GM12864 (cell line): ENCODE measurements at regions not wholly inside any gene's neighbourhood (a gene's known extent, or its start where the extent isn't known, plus 50 kb on each side); places are given as distances from the start of the nearest gene placed in this dataset.

Experiments
- DNase-seq: peaks from one replicate; pipeline ENCODE4 v3.0.0-alpha.2; 2011; ENCODE audit warnings: low read depth
- H3K4me3 ChIP-seq: 2 replicates; pipeline ENCODE4 v1.5.1; 2011; ENCODE audit warnings: mild to moderate bottlenecking, low read depth, low read length, control low read depth
- CTCF ChIP-seq: IDR thresholded peaks from 2 replicates; pipeline ENCODE4 v1.5.1; 2011; ENCODE audit warnings: low read depth, mild to moderate bottlenecking, moderate library complexity, low read length, control low read depth, inconsistent platforms; ENCODE audit errors: missing control alignments

DNA sequence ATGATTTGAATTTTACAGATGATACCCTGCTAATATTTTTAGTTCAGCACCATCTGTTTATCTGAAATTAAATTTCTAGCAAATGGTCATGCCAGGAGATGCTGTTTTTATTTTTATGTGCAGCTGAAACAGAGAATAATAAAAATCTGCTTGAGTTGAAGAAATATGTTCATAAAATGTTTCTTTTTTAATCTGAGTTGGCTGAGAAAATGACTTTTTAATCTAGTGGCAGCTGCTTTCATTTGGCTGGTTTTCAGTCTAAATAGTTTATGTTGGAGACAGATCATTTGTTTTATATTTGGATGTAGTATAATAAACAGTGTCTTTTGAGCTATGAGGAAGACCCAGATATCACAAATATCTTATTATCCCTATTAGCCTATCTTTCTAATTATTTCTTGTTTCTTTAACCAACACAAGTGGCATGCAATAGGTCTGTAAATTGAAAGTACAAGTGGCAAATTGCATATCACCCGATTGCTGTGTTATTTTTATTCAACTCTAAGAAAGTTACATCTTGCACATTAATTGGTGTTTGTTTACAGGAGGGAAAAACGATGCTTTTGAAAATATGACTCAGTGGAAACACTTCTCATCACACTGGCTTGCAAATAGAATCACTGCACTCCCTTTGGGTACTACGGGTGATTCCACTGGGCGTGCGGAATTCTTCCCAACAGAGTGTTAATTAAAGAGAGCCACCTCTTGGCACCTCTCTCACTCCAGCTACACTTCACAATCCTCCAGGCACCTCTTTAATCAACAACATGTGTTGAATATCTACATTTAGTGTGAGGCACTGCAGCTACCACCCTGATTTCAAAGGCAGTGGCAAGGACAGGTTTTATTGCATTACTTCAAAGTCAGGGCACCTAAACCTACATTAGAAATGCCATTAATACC is 51.7 kb upstream of the AP1S2 start:
- TF ChIP-seq CTCF, result no peak
- H3K4me3 ChIP-seq, result no peak overlapping the region
- DNase-seq, result no peak
